GM18870 (cell line): ENCODE measurements at regions not wholly inside any gene's neighbourhood (a gene's known extent, or its start where the extent isn't known, plus 50 kb on each side); places are given as distances from the start of the nearest gene placed in this dataset.

ENCODE experiments used
- ATAC-seq: cut with Tn5 transposase; IDR thresholded peaks from one replicate; pipeline ENCODE4 v1.9.1; 2021; ENCODE audit warnings: moderate library complexity; ENCODE audit not compliant: unreplicated experiment

- ATAC-seq: no peak
Observed at GRCh38 chr5:82622205-82622604, 344.1 kb upstream of the RPS23 start.

- no peak for ATAC-seq
Observed at GRCh38 chr5:82620957-82621600, 342.9 kb upstream of the RPS23 start.

GRCh38 chr5:82619097-82619496 lies 340.9 kb upstream of the RPS23 start:
- ATAC-seq: no peak

DNA sequence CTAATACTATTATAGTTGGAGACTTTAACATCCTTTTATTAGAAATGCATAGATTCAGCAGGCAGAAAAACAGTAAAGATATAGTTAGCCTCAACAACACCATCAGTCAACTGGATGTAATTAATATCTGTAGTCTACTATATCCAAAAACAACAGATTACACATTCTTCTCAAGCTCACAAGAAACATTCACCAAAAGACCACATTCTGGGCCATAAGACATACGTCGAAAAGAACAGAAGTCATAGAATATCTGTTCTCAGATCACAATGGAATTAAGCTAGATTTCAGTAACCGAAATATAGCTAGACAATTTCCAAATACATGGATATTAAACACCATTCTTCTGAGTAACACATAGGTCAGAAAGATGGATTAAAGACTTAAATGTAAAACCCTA lies 336.6 kb upstream of the RPS23 start:
- no peak for ATAC-seq

GRCh38 chr5:82613891-82614290 lies 335.7 kb upstream of the RPS23 start:
- ATAC-seq: no peak

DNA sequence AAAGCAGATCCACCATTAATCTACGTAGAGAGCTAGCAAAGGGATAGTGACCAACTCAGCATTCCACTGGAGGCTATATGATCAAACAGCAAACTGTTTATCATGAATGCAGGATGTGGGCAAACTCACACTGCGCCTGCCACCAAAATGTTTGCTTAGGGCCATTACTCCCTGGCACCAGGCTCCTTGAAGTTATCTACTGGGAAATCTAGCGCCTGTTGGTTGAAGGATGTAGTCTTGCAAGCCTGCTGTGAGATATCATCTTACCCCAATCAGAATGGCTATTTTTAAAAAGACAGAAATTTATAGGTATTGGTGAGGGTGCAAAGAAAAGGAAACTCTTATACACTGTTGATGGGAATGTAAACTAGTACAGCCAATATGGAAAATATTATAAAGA lies 332.5 kb upstream of the RPS23 start:
- ATAC-seq: no peak

- no peak for ATAC-seq
Observed at GRCh38 chr5:82605441-82605973, 327.4 kb upstream of the RPS23 start.

DNA sequence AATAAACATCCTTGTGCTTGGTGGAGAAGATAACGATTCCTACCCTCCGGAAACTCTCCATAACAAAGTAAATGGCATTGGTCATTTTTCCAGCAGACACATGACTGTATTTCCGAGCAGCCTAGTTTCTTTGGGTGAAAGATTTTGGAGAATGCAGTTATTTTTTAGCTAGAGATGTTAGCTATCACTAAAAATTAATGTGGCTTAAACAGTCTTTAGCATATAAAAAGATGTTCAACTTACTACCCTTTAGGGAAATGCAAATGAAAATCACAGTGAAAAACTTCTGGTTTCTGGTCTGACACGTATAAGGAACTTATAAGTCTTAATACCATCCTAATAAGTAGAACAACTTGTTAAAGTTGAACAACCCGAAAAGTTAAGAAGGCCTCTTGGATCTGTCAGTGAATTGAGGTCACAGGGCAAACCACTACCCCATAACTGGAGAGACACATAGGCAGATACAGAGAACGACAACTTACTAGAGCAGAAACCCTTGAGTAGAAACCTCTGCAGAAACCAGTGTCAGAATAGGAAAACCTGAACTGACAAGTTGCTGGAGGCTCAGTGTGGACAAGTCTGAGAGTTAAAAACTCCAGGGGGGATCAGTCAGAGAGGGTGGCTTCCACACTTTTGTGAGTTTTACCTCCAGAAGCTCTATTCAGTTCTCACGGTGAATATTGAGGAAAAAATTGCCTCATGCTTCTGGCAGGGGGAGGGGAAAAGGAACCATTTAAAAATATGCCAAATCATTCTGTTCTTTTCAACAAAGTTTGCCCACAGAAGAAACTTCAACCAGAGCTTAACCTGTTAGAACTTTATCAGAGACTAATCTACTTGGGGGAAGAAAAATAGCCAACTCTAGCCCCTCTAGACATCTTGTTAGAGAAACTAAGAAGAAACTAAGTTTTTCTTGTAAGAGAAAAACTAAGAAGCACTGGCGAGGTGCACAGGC lies 325.2 kb upstream of the RPS23 start:
- ATAC-seq: no peak

DNA sequence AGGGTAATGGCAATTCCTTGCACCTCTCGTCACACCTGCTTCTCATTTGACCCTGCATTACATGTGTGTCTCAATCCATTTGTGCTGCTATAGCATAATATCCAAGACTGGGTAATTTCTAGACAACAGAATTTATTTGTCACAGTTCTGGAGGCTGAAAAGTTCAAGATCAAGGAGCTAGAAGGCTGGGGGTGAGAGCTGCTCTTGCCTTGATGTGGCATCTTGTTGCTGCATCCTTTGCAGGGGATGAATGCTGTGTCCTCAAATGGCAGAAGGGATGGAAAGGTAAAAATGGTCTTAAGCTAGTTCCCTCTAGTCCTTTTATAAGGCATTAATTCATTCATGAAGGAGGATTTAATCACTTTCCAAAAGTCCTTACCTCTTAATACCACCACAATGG lies 323.7 kb upstream of the RPS23 start:
- no peak for ATAC-seq

- ATAC-seq: no peak
Observed at GRCh38 chr5:82601077-82601476, 322.9 kb upstream of the RPS23 start.

DNA sequence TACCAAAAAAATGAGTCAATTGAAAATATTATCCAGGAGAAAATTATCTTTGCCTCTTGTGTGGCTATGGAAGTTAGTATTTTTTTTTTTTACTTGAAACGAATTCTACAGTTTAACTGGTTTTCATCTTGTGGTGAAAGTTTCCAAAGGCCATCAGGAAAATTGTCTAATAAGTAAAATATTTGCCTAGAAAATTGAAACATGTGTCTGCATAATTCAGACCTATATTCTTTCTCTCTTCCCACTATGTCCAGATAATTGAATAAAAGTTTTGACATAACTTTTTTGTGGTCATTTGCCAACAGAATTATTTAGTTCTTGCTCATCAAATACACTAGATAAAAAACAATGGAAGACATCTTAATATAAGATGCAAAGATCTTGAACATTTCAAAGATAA lies 321.5 kb upstream of the RPS23 start:
- ATAC-seq: no peak

GRCh38 chr5:82599030-82599429 lies 320.9 kb upstream of the RPS23 start:
- no peak for ATAC-seq

- ATAC-seq: no peak
Observed at GRCh38 chr5:82597437-82597836, 319.3 kb upstream of the RPS23 start.

DNA sequence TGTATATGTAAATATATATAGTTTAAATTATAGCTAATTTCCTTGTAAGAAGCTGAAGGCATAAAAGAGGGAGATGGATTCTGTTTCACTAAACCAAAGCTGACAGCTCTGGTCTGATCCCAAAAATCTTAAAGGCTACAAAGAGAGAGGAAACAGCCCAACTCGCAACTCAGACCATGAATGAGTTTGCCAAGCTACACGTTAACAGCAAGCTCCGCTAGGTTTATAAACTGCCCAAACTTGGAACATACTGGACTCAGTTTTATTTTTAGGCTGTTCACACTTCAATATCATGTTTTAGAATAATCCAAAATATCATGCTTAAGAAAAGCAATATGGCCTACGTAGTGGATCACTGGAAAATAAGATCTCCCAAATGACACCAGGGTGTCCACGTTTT lies 318.3 kb upstream of the RPS23 start:
- no peak for ATAC-seq

DNA sequence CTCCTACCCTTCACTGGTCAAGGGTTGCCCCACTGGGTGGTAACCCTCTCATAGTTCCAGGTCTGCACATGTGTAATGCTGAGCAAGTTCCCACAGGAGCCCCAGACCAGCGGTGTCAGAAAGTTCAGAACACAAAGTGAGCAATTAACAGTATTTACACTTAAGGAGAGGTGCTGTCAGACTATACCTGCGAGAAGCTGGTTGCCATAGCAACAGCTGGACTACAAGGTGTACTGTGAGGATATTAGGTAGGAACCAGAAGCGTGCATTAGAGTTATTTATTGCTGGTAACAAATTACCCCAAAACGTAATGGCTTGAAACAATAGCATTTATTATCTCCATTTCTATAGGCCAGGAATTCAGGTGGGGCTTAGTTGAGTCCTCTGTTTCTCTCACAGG lies 317.0 kb upstream of the RPS23 start:
- no peak for ATAC-seq

GRCh38 chr5:82594097-82594496 lies 315.9 kb upstream of the RPS23 start:
- ATAC-seq: no peak

- ATAC-seq: no peak
Observed at GRCh38 chr5:82593481-82593880, 315.3 kb upstream of the RPS23 start.

DNA sequence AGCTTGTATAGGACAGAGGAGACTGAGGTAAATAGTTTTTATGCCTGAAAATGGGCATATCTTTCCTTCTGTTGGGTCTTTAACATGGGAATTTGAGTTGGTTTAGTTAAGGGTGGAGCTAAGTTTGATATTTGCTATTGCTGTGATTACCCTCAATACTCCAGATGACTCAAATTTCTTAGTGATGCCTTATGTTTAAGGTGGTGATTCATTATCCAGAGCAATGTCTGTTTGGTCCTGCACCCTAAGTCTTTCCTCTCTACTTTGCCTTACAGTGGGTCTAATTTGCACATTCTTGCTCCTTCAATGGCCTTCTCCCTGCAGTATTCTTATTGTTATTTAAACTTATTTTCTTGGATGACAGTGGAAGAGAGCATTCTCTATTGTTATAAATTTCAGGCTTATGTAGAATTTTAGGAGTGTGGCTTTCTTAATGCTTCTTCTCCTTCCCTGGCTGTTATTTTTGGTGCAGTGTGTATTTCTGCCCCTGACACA lies 312.9 kb upstream of the RPS23 start:
- no peak for ATAC-seq

DNA sequence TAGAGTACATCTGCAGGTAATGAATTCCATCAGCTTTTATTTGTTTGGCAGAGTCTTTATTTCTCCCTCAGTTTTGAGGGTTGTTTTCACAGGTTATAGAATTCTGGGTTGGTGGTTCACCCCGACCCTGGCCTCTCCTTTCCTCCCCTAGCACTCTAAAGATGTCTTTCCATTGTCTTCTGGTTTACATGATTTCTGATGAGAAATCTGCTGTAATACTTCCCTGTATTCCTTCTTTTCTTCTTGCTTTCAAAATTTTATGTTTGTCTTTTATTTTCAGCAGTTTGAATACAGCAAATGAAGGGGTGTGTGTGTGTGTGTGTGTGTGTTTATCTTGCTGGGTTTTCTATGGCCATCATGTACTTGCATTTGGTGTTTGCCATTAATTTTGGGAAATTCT lies 312.0 kb upstream of the RPS23 start:
- ATAC-seq: no peak

GRCh38 chr5:82586661-82587310 lies 308.6 kb upstream of the RPS23 start:
- ATAC-seq: no peak

DNA sequence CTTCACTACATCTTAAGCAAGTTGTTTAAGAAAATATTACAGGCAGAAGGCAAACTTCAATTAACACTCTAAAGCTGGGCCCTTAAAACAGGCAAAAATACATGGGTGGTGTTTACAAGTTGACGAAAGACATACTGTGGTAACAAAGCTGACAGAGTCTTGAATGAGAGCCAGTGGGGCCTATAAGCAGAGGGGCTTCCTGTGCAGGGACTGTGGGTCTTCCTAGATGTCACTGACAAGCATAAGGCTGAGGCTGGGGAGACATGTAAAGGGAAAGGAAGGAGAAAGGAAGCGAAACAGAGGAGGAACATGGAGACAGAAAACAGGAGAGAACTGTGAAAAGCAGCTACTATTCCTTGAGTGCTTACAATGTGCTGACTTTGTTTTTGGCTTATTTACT lies 308.0 kb upstream of the RPS23 start:
- no peak for ATAC-seq
